ENCODE measurements at regions not wholly inside any gene's neighbourhood (a gene's known extent, or its start where the extent isn't known, plus 50 kb on each side); places are given as distances from the start of the nearest gene placed in this dataset.

DNA sequence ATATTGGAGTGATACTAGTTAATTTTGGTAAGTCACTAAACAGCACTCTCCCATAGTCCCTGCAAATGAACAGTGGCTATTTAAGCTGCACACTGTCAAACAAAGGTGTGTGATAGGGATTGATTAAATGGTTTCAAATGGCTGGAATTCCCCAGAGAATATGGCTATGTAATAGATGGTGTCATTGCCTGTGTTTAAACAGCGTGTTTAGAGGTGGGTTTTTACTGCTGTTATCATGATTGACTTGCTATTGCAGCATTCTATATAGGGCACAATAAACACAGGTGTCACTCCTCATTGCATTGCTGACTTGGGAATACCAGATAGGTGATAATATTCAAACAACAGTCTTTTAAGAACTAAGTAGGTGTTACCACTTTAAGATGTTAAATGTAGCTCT lies 171.7 kb upstream of the MAN1A1 start:
- 75 to 100% methylated on average over 1 of the region's 1 CpG for WGBS, 2 experiments (ENCODE audit: insufficient coverage in 1 of 2, insufficient read length in 1 of 2)
- Histone ChIP-seq H3K4me3 (ENCODE audit: low read length) (no peak overlapping the region), H3K9me3 (ENCODE audit: control insufficient read depth, low read length) (no peaks in the 10 kb centered on the region), H3K36me3 (ENCODE audit: control insufficient read depth, insufficient read depth, low read length) (no peaks in the 10 kb centered on the region), H3K27ac (ENCODE audit: low read depth, low read length) (no peak overlapping the region), H3K4me1 (ENCODE audit: control insufficient read depth, insufficient read depth, low read length) (no peaks in the 10 kb centered on the region), H3K9ac (ENCODE audit: extremely low read depth, low read length, poor library complexity, severe bottlenecking) (no peak overlapping the region), H3K27me3 (ENCODE audit: control insufficient read depth, insufficient read depth, low read length, poor library complexity, severe bottlenecking) (no peaks in the 10 kb centered on the region)
- peaks cover 3% of the 10 kb centered on the region for H3K9me3 Mint-ChIP-seq
- no peak for DNase-seq
- H3K4me3 Mint-ChIP-seq, result no peak overlapping the region
- H3K27ac Mint-ChIP-seq, result no peak overlapping the region
- H3K36me3 Mint-ChIP-seq (ENCODE audit: low read depth), result no peaks in the 10 kb centered on the region
- TF ChIP-seq, protein P1, sequence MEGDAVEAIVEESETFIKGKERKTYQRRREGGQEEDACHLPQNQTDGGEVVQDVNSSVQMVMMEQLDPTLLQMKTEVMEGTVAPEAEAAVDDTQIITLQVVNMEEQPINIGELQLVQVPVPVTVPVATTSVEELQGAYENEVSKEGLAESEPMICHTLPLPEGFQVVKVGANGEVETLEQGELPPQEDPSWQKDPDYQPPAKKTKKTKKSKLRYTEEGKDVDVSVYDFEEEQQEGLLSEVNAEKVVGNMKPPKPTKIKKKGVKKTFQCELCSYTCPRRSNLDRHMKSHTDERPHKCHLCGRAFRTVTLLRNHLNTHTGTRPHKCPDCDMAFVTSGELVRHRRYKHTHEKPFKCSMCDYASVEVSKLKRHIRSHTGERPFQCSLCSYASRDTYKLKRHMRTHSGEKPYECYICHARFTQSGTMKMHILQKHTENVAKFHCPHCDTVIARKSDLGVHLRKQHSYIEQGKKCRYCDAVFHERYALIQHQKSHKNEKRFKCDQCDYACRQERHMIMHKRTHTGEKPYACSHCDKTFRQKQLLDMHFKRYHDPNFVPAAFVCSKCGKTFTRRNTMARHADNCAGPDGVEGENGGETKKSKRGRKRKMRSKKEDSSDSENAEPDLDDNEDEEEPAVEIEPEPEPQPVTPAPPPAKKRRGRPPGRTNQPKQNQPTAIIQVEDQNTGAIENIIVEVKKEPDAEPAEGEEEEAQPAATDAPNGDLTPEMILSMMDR (conservative IDR thresholded peaks at IDR 0.05), result no peak
- H3K4me1 Mint-ChIP-seq, result peaks cover 22% of the 10 kb centered on the region
- H3K27me3 Mint-ChIP-seq (ENCODE audit: insufficient read depth), result no peaks in the 10 kb centered on the region

- TF ChIP-seq, protein P1 (conservative IDR thresholded peaks at IDR 0.05), result no peak
- DNase-seq, result no peak
- no peak overlapping the region for H3K9ac ChIP-seq (ENCODE audit: extremely low read depth, low read length, poor library complexity, severe bottlenecking)
- no peaks in the 10 kb centered on the region for H3K9me3 ChIP-seq (ENCODE audit: control insufficient read depth, low read length)
- Mint-ChIP-seq H3K27ac (peak overlapping the region; percentile 68), H3K9me3 (no peaks in the 10 kb centered on the region), H3K4me1 (peaks cover 33% of the 10 kb centered on the region), H3K4me3 (no peak overlapping the region), H3K27me3 (ENCODE audit: insufficient read depth) (no peaks in the 10 kb centered on the region), H3K36me3 (ENCODE audit: low read depth) (no peaks in the 10 kb centered on the region)
- H3K27me3 ChIP-seq (ENCODE audit: control insufficient read depth, insufficient read depth, low read length, poor library complexity, severe bottlenecking), result no peaks in the 10 kb centered on the region
- no peaks in the 10 kb centered on the region for H3K36me3 ChIP-seq (ENCODE audit: control insufficient read depth, insufficient read depth, low read length)
- peak overlapping the region; percentile 46 for H3K4me3 ChIP-seq (ENCODE audit: low read length)
- no peak overlapping the region for H3K27ac ChIP-seq (ENCODE audit: low read depth, low read length)
- peaks cover 3% of the 10 kb centered on the region for H3K4me1 ChIP-seq (ENCODE audit: control insufficient read depth, insufficient read depth, low read length)
Observed at GRCh38 chr6:119517428-119517827, 167.9 kb upstream of the MAN1A1 start.

GRCh38 chr6:119514345-119514744 lies 164.8 kb upstream of the MAN1A1 start:
- H3K9ac ChIP-seq (ENCODE audit: extremely low read depth, low read length, poor library complexity, severe bottlenecking), result no peak overlapping the region
- DNase-seq, result no peak
- WGBS, 2 experiments (ENCODE audit: insufficient coverage in 1 of 2, insufficient read length in 1 of 2), result 84 to 88% methylated on average over 2 of the region's 2 CpGs
- peaks cover 9% of the 10 kb centered on the region for H3K4me1 ChIP-seq (ENCODE audit: control insufficient read depth, insufficient read depth, low read length)
- no peaks in the 10 kb centered on the region for H3K36me3 ChIP-seq (ENCODE audit: control insufficient read depth, insufficient read depth, low read length)
- Mint-ChIP-seq H3K27ac (no peak overlapping the region), H3K36me3 (ENCODE audit: low read depth) (no peaks in the 10 kb centered on the region), H3K4me1 (peaks cover 33% of the 10 kb centered on the region), H3K9me3 (no peaks in the 10 kb centered on the region), H3K27me3 (ENCODE audit: insufficient read depth) (no peaks in the 10 kb centered on the region), H3K4me3 (no peak overlapping the region)
- H3K27ac ChIP-seq (ENCODE audit: low read depth, low read length), result no peak overlapping the region
- TF ChIP-seq, protein P1 (conservative IDR thresholded peaks at IDR 0.05), result no peak
- H3K4me3 ChIP-seq (ENCODE audit: low read length), result no peak overlapping the region
- H3K27me3 ChIP-seq (ENCODE audit: control insufficient read depth, insufficient read depth, low read length, poor library complexity, severe bottlenecking), result no peaks in the 10 kb centered on the region
- no peaks in the 10 kb centered on the region for H3K9me3 ChIP-seq (ENCODE audit: control insufficient read depth, low read length)
